ENCODE measurements at regions not wholly inside any gene's neighbourhood (a gene's known extent, or its start where the extent isn't known, plus 50 kb on each side); places are given as distances from the start of the nearest gene placed in this dataset.

GRCh38 chr2:41924709-41925408 lies 123.0 kb upstream of the PKDCC start:
- no peak for DNase-seq

GRCh38 chr2:41925712-41926111 lies 122.1 kb upstream of the PKDCC start:
- DNase-seq: no peak

GRCh38 chr2:41926614-41927580 lies 120.9 kb upstream of the PKDCC start:
- no peak for DNase-seq

GRCh38 chr2:41927581-41928264 lies 120.1 kb upstream of the PKDCC start:
- no peak for DNase-seq

GRCh38 chr2:41928526-41928925 lies 119.3 kb upstream of the PKDCC start:
- no peak for DNase-seq

- DNase-seq: no peak
Observed at GRCh38 chr2:41930807-41931566, 116.8 kb upstream of the PKDCC start.

GRCh38 chr2:41932241-41933045 lies 115.4 kb upstream of the PKDCC start:
- no peak for DNase-seq

- DNase-seq: no peak
Observed at GRCh38 chr2:41933046-41933420, 114.8 kb upstream of the PKDCC start.

GRCh38 chr2:41933585-41934320 lies 114.1 kb upstream of the PKDCC start:
- DNase-seq: no peak

GRCh38 chr2:41934329-41934958 lies 113.4 kb upstream of the PKDCC start:
- DNase-seq: no peak

- DNase-seq: no peak
Observed at GRCh38 chr2:41935002-41935401, 112.8 kb upstream of the PKDCC start.

- DNase-seq: no peak
Observed at GRCh38 chr2:41935825-41936224, 112.0 kb upstream of the PKDCC start.

GRCh38 chr2:41936771-41937463 lies 110.9 kb upstream of the PKDCC start:
- DNase-seq: no peak

GRCh38 chr2:41937464-41937906 lies 110.3 kb upstream of the PKDCC start:
- DNase-seq: no peak

GRCh38 chr2:41937921-41938708 lies 109.7 kb upstream of the PKDCC start:
- no peak for DNase-seq

- DNase-seq: no peak
Observed at GRCh38 chr2:41940060-41940744, 107.6 kb upstream of the PKDCC start.

- no peak for DNase-seq
Observed at GRCh38 chr2:41940745-41941063, 107.1 kb upstream of the PKDCC start.

- DNase-seq: no peak
Observed at GRCh38 chr2:41941831-41942230, 106.0 kb upstream of the PKDCC start.

- no peak for DNase-seq
Observed at GRCh38 chr2:41942278-41942677, 105.5 kb upstream of the PKDCC start.
